Left lung (tissue), 4 donors: ENCODE measurements at regions not wholly inside any gene's neighbourhood (a gene's known extent, or its start where the extent isn't known, plus 50 kb on each side); places are given as distances from the start of the nearest gene placed in this dataset.

Source experiments
- ATAC-seq: fragments of 200-7000 bp; cut with Tn5 transposase; one replicate; pipeline ENCODE4 v1.9.1; 2020; ENCODE audit warnings: moderate library complexity
- DNase-seq, 4 donors: peaks; one replicate each; pipeline ENCODE4 v3.0.0-alpha.2; 2013 to 2020
- H3K27ac ChIP-seq, 2 donors: fragments of 200-600 bp; sonication (generic) in 1 of 2; one replicate each; pipeline versions ENCODE4 v1.5.0 to v1.8.0; 2020 to 2021
- H3K27me3 ChIP-seq, 2 donors: fragments of 200-600 bp; sonication (generic) in 1 of 2; one replicate each; pipeline versions ENCODE4 v1.5.0 to v1.8.0; 2020 to 2021
- H3K36me3 ChIP-seq, 2 donors: fragments of 200-600 bp; sonication (generic) in 1 of 2; one replicate each; pipeline versions ENCODE4 v1.5.0 to v1.8.0; 2020 to 2021
- H3K4me1 ChIP-seq, 2 donors: fragments of 200-600 bp; one replicate each; pipeline ENCODE4 v1.8.0; 2021
- H3K4me3 ChIP-seq, 2 donors: fragments of 200-600 bp; sonication (generic) in 1 of 2; one replicate each; pipeline versions ENCODE4 v1.5.0 to v1.8.0; 2020 to 2021; ENCODE audit warnings: mild to moderate bottlenecking in 1 of 2
- H3K9me3 ChIP-seq, 2 donors: fragments of 200-600 bp; sonication (generic) in 1 of 2; one replicate each; pipeline versions ENCODE4 v1.5.0 to v1.8.0; 2020 to 2021
- intact Hi-C, 2 donors: fragments of 100-400 bp; cut with DNase I; formaldehyde crosslinking; loops; one replicate each; pipeline versions ENCODE4 v1.11.2 to v1.14.2; 2022
- TF ChIP-seq, protein P1 (sequence below), 2 donors: fragments of 200-600 bp; sonication (generic) in 1 of 2; IDR thresholded peaks; one replicate each; pipeline versions ENCODE4 v1.5.0 to v1.8.0; 2021; ENCODE audit warnings: antibody characterized with exemption in 2 of 2
- donor health status: DM: no; HTN: yes; CAD: no.
- donor health status: DM: no; HTN: no; CAD: no.

GRCh38 chr5:57828221-57828620 is 345.6 kb upstream of the ACTBL2 start:
- DNase-seq = no peak

DNA sequence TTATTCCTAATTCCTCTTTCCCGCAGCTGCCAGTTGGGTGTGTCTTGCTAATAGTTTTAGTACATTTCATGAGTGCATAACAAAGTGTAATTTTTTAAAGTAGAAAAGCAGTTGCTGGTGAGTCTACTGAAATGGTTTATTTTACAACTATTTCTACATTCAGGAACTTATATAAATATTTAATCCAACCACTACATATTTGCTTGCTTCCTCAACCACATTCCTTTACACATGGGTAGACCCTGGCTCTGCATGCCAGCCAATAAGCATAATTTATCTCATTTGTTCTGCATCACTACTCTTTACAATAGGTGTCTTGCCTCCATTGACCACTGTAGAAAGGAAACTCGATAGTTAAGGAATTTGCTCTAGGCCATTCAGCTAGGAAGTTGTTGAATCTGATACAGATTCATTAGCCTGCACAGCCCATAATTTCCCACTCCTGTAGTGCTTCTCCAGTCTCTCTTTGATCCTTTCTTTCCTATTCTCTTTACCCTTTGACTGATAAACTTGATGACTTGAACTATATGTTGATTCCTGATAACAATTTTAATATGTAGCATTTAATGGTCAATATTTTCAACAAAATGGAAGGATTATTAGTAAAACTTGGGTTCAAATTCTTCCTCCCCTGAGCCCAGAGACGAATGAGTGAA is 342.5 kb upstream of the ACTBL2 start:
- Histone ChIP-seq H3K4me1 (no peaks in the 10 kb centered on the region), H3K27me3 (no peaks in the 10 kb centered on the region), H3K27ac (no peak overlapping the region), H3K4me3 (no peak overlapping the region), H3K36me3 (no peaks in the 10 kb centered on the region), H3K9me3 (peaks cover 0 to 9% of the 10 kb centered on the region in 2 donors)
- intact Hi-C loops = no loop called here
- no peak for ATAC-seq
- no peak for DNase-seq
- TF ChIP-seq, protein P1, sequence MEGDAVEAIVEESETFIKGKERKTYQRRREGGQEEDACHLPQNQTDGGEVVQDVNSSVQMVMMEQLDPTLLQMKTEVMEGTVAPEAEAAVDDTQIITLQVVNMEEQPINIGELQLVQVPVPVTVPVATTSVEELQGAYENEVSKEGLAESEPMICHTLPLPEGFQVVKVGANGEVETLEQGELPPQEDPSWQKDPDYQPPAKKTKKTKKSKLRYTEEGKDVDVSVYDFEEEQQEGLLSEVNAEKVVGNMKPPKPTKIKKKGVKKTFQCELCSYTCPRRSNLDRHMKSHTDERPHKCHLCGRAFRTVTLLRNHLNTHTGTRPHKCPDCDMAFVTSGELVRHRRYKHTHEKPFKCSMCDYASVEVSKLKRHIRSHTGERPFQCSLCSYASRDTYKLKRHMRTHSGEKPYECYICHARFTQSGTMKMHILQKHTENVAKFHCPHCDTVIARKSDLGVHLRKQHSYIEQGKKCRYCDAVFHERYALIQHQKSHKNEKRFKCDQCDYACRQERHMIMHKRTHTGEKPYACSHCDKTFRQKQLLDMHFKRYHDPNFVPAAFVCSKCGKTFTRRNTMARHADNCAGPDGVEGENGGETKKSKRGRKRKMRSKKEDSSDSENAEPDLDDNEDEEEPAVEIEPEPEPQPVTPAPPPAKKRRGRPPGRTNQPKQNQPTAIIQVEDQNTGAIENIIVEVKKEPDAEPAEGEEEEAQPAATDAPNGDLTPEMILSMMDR (IDR thresholded peaks at IDR 0.05) = no peak

More at GRCh38 chr5:57828221-57828620, 345.6 kb upstream of the ACTBL2 start:
- no peaks in the 10 kb centered on the region for H3K27me3 ChIP-seq
- no peaks in the 10 kb centered on the region for H3K4me1 ChIP-seq
- ATAC-seq = no peak
- intact Hi-C loops = no loop called here
- TF ChIP-seq, protein P1 (IDR thresholded peaks at IDR 0.05) = no peak
- no peak overlapping the region for H3K27ac ChIP-seq
- H3K9me3 ChIP-seq = no peaks in the 10 kb centered on the region
- no peaks in the 10 kb centered on the region for H3K36me3 ChIP-seq
- H3K4me3 ChIP-seq = no peak overlapping the region

- intact Hi-C loops = no loop called here
- Histone ChIP-seq H3K4me3 (no peak overlapping the region), H3K36me3 (no peaks in the 10 kb centered on the region), H3K4me1 (no peaks in the 10 kb centered on the region), H3K27me3 (no peaks in the 10 kb centered on the region), H3K9me3 (peaks cover 0 to 14% of the 10 kb centered on the region in 2 donors), H3K27ac (no peak overlapping the region)
- TF ChIP-seq, protein P1 (IDR thresholded peaks at IDR 0.05) = no peak
- ATAC-seq (no peak), DNase-seq (no peak)
Observed at GRCh38 chr5:57824623-57825022, 342.0 kb upstream of the ACTBL2 start.

- Histone ChIP-seq H3K4me3 (no peak overlapping the region), H3K4me1 (no peaks in the 10 kb centered on the region), H3K36me3 (no peaks in the 10 kb centered on the region), H3K9me3 (peaks cover 0 to 14% of the 10 kb centered on the region in 2 donors), H3K27ac (no peak overlapping the region), H3K27me3 (no peaks in the 10 kb centered on the region)
- no peak for ATAC-seq
- intact Hi-C loops = no loop called here
- no peak for DNase-seq
- TF ChIP-seq, protein P1 (IDR thresholded peaks at IDR 0.05) = no peak
Observed at GRCh38 chr5:57824047-57824446, 341.4 kb upstream of the ACTBL2 start.

DNA sequence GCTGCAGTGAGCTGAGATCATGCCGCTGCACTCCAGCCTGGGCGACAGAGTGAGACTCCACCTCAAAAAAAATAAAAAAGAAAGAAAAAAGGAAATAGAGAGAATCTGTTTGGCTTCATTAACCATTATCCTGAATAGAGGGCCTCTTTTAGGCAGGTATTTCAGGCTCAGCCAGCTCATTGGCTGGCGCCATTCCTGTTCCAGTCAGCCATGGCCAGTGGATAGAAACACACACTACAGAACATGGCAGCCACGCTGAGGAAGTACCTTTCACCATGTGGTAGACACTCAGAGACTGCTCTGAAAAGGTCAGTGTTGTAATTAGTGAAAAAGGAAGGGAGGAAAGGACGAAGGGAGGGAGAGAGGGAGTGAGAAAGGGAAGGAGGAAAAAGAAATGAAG is 340.0 kb upstream of the ACTBL2 start:
- H3K4me3 ChIP-seq = no peak overlapping the region
- no peaks in the 10 kb centered on the region for H3K36me3 ChIP-seq
- no peak for ATAC-seq
- DNase-seq = no peak
- intact Hi-C loops = no loop called here
- no peaks in the 10 kb centered on the region for H3K4me1 ChIP-seq
- TF ChIP-seq, protein P1 (IDR thresholded peaks at IDR 0.05) = no peak
- peaks cover 0 to 14% of the 10 kb centered on the region in 2 donors for H3K9me3 ChIP-seq
- H3K27me3 ChIP-seq = no peaks in the 10 kb centered on the region
- no peak overlapping the region for H3K27ac ChIP-seq
